DND-41 (cell line): ENCODE measurements at regions not wholly inside any gene's neighbourhood (a gene's known extent, or its start where the extent isn't known, plus 50 kb on each side); places are given as distances from the start of the nearest gene placed in this dataset.

ENCODE experiments used
- EZH2 ChIP-seq: IDR thresholded peaks from 3 replicates; pipeline ENCODE4 v1.6.1; 2012; ENCODE audit warnings: borderline replicate concordance, low read depth, mild to moderate bottlenecking, moderate library complexity, low read length, inconsistent platforms; ENCODE audit not compliant: severe bottlenecking
- TF ChIP-seq, protein P1 (sequence below): IDR thresholded peaks from 2 replicates; pipeline ENCODE4 v1.5.1; 2012; ENCODE audit warnings: borderline replicate concordance, low read length, moderate library complexity, mild to moderate bottlenecking; ENCODE audit not compliant: poor library complexity, severe bottlenecking; ENCODE audit errors: extremely low read depth

- TF ChIP-seq, protein P1, sequence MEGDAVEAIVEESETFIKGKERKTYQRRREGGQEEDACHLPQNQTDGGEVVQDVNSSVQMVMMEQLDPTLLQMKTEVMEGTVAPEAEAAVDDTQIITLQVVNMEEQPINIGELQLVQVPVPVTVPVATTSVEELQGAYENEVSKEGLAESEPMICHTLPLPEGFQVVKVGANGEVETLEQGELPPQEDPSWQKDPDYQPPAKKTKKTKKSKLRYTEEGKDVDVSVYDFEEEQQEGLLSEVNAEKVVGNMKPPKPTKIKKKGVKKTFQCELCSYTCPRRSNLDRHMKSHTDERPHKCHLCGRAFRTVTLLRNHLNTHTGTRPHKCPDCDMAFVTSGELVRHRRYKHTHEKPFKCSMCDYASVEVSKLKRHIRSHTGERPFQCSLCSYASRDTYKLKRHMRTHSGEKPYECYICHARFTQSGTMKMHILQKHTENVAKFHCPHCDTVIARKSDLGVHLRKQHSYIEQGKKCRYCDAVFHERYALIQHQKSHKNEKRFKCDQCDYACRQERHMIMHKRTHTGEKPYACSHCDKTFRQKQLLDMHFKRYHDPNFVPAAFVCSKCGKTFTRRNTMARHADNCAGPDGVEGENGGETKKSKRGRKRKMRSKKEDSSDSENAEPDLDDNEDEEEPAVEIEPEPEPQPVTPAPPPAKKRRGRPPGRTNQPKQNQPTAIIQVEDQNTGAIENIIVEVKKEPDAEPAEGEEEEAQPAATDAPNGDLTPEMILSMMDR, result no peak
- TF ChIP-seq EZH2, result no peak
These were observed 65.6 kb upstream of the USP24 start for GRCh38 chr1:55280731-55281130.
